CD4-positive, alpha-beta T cell treated with Interleukin-1 beta for 1 hour (primary cell): ENCODE measurements at regions not wholly inside any gene's neighbourhood (a gene's known extent, or its start where the extent isn't known, plus 50 kb on each side); places are given as distances from the start of the nearest gene placed in this dataset.

ENCODE experiments used
- DNase-seq, 2 donors: peaks; one replicate each; pipeline ENCODE4 v3.0.0-alpha.2; 2020 to 2022

DNA sequence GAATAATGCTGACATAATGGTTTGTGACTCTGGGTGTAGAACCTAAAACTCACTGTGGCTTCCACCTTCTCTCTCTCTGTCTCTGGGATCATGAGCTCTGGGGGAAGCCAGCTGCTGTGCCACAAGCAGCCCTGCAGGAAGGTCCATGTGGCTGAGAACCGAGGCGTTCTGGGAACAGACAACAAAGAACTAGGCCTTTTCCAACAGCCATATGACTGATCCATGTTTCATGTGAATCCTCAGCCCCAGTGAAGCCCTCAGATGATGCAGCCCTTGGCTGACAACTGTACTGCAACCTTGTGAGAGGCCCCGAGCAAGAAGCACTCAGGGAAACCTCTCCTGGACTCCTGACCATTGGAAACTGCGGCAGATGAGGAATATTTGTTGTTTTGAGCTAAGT lies 56.6 kb downstream of the HLA-G start:
- DNase-seq: no peak

DNA sequence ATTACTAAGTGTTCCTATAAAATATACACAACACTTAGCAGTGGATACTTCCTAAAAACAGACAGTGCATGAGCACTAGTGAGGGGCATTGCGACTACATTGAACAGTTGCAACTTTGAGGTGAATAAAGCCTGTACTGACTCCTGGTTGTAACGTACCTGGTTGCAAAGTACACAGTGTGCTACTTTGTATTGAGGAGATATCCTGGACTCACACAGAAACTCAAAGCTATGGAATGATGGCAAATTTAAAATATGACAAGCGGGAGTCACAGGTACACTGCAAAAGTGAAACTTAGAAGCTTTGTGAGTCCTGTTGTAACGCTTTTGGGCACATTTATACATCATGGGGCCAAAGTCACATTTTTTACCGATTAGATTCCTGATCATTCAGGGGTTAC lies 55.6 kb upstream of the HLA-A start:
- DNase-seq: no peak

DNA sequence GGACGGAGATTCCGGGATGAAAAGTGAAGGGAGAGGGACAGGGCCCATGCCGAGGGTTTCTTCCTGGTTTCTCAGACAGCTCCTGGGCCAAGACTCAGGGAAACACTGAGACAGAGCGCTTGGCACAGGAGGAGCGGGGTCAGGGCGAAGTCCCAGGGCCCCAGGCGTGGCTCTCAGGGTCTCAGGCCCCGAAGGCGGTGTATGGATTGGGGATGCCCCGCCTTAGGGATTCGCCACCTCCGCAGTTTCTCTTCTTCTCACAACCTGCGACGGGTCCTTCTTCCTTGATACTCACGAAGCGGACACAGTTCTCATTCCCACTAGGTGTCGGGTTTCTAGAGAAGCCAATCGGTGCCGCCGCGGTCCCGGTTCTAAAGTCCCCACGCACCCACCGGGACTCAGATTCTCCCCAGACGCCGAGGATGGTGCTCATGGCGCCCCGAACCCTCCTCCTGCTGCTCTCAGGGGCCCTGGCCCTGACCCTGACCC lies 55.0 kb upstream of the HLA-A start:
- peak; percentile 73 to 80 for DNase-seq

DNA sequence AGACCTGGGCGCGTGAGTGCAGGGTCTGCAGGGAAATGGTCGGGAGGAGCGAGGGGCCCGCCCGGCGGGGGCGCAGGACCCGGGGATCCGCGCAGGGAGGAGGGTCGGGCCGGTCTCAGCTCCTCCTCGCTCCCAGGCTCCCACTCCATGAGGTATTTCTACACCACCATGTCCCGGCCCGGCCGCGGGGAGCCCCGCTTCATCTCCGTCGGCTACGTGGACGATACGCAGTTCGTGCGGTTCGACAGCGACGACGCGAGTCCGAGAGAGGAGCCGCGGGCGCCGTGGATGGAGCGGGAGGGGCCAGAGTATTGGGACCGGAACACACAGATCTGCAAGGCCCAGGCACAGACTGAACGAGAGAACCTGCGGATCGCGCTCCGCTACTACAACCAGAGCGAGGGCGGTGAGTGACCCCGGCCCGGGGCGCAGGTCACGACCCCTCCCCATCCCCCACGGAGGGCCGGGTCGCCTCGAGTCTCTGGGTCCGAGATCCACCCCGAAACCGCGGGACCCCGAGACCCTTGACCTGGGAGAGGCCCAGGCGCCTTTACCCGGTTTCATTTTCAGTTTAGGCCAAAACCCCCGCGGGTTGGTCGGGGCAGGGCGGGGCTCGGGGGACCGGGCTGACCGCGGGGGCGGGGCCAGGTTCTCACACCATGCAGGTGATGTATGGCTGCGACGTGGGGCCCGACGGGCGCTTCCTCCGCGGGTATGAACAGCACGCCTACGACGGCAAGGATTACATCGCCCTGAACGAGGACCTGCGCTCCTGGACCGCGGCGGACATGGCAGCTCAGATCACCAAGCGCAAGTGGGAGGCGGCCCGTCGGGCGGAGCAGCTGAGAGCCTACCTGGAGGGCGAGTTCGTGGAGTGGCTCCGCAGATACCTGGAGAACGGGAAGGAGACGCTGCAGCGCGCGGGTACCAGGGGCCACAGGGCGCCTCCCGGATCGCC lies 54.2 kb upstream of the HLA-A start:
- peak; percentile 91 to 94 for DNase-seq
